ENCODE measurements at regions not wholly inside any gene's neighbourhood (a gene's known extent, or its start where the extent isn't known, plus 50 kb on each side); places are given as distances from the start of the nearest gene placed in this dataset.
A peak's percentile ranks its signal among the peaks of the same experiment; 100 is the strongest.

GRCh38 chr10:61589547-61590243, 73.0 kb upstream of the CABCOCO1 start:
- Histone ChIP-seq H2AFZ (ENCODE audit: low read length) (no peak overlapping the region), H3K27me3 (ENCODE audit: control insufficient read depth, insufficient read depth, low read length) (no peaks in the 10 kb centered on the region), H3K4me1 (ENCODE audit: control insufficient read depth, extremely low read depth, insufficient read depth, low read length) (no peaks in the 10 kb centered on the region), H3K4me3 (replicated peaks in 1 of 4; ENCODE audit: control extremely low read depth in 1 of 4, insufficient read depth in 1 of 4, low read depth in 3 of 4, low read length in 4 of 4) (no peak overlapping the region), H4K20me1 (ENCODE audit: control insufficient read depth, extremely low read depth, insufficient read depth, low read length) (no peaks in the 10 kb centered on the region), H3K9ac (ENCODE audit: insufficient read depth, low read length) (no peak overlapping the region), H3K9me3 (ENCODE audit: control insufficient read depth, insufficient read depth, low read depth, low read length) (no peaks in the 10 kb centered on the region), H3K4me2 (ENCODE audit: extremely low read depth, insufficient read depth, low read length) (no peak overlapping the region), H3K36me3 (ENCODE audit: control insufficient read depth, insufficient read depth, low read length) (no peaks in the 10 kb centered on the region), H3K79me2 (ENCODE audit: control insufficient read depth, insufficient read depth, low read length) (no peaks in the 10 kb centered on the region), H3K27ac (ENCODE audit: insufficient read depth, low read length) (no peak overlapping the region)
- no peak for TF ChIP-seq CTCF (conservative IDR thresholded peaks at IDR 0.05 in 1 of 2, IDR thresholded peaks at IDR 0.05 in 1 of 2; ENCODE audit: low read depth in 1 of 2, low read length in 2 of 2)
- peak in 1 of 2 donors; percentile 5 for DNase-seq (ENCODE audit: low read depth in 2 of 2)

GRCh38 chr10:61588770-61589211, 73.9 kb upstream of the CABCOCO1 start:
- Histone ChIP-seq H3K4me2 (ENCODE audit: extremely low read depth, insufficient read depth, low read length) (no peak overlapping the region), H3K36me3 (ENCODE audit: control insufficient read depth, insufficient read depth, low read length) (no peaks in the 10 kb centered on the region), H3K79me2 (ENCODE audit: control insufficient read depth, insufficient read depth, low read length) (no peaks in the 10 kb centered on the region), H4K20me1 (ENCODE audit: control insufficient read depth, extremely low read depth, insufficient read depth, low read length) (no peaks in the 10 kb centered on the region), H3K9me3 (ENCODE audit: control insufficient read depth, insufficient read depth, low read depth, low read length) (no peaks in the 10 kb centered on the region), H3K27me3 (ENCODE audit: control insufficient read depth, insufficient read depth, low read length) (no peaks in the 10 kb centered on the region), H3K27ac (ENCODE audit: insufficient read depth, low read length) (no peak overlapping the region), H3K4me1 (ENCODE audit: control insufficient read depth, extremely low read depth, insufficient read depth, low read length) (no peaks in the 10 kb centered on the region), H2AFZ (ENCODE audit: low read length) (no peak overlapping the region), H3K9ac (ENCODE audit: insufficient read depth, low read length) (no peak overlapping the region), H3K4me3 (replicated peaks in 1 of 4; ENCODE audit: control extremely low read depth in 1 of 4, insufficient read depth in 1 of 4, low read depth in 3 of 4, low read length in 4 of 4) (no peak overlapping the region)
- DNase-seq (ENCODE audit: low read depth in 2 of 2): peak; percentile 19 to 36
- TF ChIP-seq EZH2 (IDR thresholded peaks at IDR 0.05; ENCODE audit: low read length, missing control alignments) (no peak), CTCF (conservative IDR thresholded peaks at IDR 0.05 in 1 of 2, IDR thresholded peaks at IDR 0.05 in 1 of 2; ENCODE audit: low read depth in 1 of 2, low read length in 2 of 2) (no peak)

GRCh38 chr10:61586829-61587228, 75.9 kb upstream of the CABCOCO1 start:
- Histone ChIP-seq H3K36me3 (ENCODE audit: control insufficient read depth, insufficient read depth, low read length) (no peaks in the 10 kb centered on the region), H3K4me3 (replicated peaks in 1 of 4; ENCODE audit: control extremely low read depth in 1 of 4, insufficient read depth in 1 of 4, low read depth in 3 of 4, low read length in 4 of 4) (no peak overlapping the region), H3K4me1 (ENCODE audit: control insufficient read depth, extremely low read depth, insufficient read depth, low read length) (no peaks in the 10 kb centered on the region), H2AFZ (ENCODE audit: low read length) (no peak overlapping the region), H3K79me2 (ENCODE audit: control insufficient read depth, insufficient read depth, low read length) (no peaks in the 10 kb centered on the region), H3K27me3 (ENCODE audit: control insufficient read depth, insufficient read depth, low read length) (no peaks in the 10 kb centered on the region), H4K20me1 (ENCODE audit: control insufficient read depth, extremely low read depth, insufficient read depth, low read length) (no peaks in the 10 kb centered on the region), H3K4me2 (ENCODE audit: extremely low read depth, insufficient read depth, low read length) (no peak overlapping the region), H3K27ac (ENCODE audit: insufficient read depth, low read length) (no peak overlapping the region), H3K9me3 (ENCODE audit: control insufficient read depth, insufficient read depth, low read depth, low read length) (no peaks in the 10 kb centered on the region), H3K9ac (ENCODE audit: insufficient read depth, low read length) (no peak overlapping the region)
- no peak for TF ChIP-seq EZH2 (IDR thresholded peaks at IDR 0.05; ENCODE audit: low read length, missing control alignments)
- no peak for TF ChIP-seq CTCF (conservative IDR thresholded peaks at IDR 0.05 in 1 of 2, IDR thresholded peaks at IDR 0.05 in 1 of 2; ENCODE audit: low read depth in 1 of 2, low read length in 2 of 2)
- DNase-seq (ENCODE audit: low read depth in 2 of 2): no peak
